IPS-NIHi11 (cell line): ENCODE measurements at regions not wholly inside any gene's neighbourhood (a gene's known extent, or its start where the extent isn't known, plus 50 kb on each side); places are given as distances from the start of the nearest gene placed in this dataset.
"Not testable (repeated sequence)": the region's sequence is repeated elsewhere in the genome, so short reads cannot be mapped to it uniquely, and the experiment has no call there.

Experiments used
- DNase-seq: peaks from one replicate; pipeline ENCODE4 v3.0.0; 2012; ENCODE audit warnings: mixed read lengths, low spot score

DNA sequence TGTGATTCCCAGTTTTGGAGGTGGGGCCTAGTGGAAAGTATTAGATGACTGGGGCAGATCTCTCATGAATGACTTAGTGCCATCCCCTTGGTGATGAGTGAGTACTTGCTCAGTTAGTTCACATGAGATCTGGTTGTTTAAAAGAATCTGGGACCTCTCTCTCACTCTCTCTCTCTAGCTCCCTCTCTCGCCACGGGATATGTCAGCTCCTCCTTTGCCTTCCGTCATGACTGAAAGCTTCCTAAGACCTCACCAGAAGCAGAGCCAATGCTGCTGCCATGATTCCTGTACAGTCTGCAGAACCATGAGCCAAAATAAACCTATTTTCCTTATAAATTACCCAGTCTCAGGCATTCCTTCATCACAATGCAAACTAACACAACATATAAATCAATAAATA, 176.7 kb downstream of the PRELID2 start:
- no peak for DNase-seq

DNA sequence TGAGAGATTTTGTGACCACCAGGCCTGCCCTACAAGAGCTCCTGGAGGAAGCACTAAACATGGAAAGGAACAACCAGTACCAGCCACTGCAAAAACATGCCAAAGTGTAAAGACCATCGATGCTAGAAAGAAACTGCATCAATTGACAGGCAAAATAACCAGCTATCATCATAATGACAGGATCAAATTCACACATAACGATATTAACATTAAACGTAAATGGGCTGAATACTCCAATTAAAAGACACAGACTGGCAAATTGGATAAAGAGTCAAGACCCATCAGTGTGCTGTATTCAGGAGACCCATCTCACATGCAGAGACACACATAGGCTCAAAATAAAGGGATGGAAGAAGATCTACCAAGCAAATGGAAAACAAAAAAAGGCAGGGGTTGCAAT, 182.4 kb downstream of the PRELID2 start:
- not testable (repeated sequence) for DNase-seq

DNA sequence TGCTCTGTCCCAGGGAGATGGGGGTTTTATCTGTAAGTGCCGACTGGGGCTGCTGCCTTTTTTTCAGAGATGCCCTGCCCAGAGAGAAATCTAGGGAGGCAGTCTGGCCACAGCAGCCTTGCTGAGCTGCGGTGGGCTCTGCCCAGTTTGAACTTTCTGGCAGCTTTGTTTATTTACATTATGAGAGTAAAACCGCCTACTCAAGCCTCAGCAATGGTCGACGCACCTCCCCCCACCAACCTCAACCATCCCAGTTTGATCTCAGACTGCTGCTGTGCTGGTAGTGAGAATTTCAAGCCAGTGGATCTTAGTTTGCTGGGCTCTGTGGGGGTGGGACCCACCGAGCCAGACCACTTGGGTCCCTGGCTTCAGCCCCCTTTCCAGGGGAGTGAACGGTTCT, 188.0 kb downstream of the PRELID2 start:
- DNase-seq: not testable (repeated sequence)

DNA sequence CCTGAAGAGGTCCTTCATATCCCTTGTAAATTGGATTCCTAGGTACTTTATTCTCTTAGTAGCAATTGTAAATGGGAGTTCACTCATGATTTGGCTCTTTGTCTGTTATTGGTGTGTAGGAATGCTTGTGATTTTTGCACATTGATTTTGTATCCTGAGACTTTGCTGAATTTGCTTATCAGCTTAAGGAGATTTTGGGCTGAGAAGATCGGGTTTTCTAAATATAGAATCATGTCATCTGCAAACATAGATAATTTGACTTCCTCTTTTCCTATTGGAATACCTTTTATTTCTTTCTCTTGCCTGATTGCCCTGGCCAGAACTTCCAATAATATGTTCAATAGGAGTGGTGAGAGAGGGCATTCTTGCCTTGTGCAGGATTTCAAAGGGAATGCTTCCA, 191.9 kb downstream of the PRELID2 start:
- DNase-seq: not testable (repeated sequence)

DNA sequence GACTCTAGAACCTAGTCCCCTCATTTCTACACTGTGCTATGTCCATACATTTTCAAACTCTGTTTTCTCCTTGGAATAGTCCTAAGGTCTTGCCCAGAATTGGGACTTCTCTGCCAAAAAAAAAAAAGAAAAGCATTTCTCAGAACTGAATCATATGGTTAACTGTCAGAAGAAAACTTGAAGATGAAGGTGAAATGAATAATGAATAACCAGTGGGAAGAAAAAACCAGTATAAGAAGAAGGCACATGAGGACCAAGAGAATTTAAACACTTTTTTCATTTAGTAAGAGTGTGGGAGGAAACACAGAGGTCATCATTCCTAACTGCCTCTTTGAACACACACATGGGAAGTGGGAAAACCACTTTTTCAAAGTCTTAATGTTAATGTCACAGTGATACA, 197.7 kb downstream of the PRELID2 start:
- no peak for DNase-seq

DNA sequence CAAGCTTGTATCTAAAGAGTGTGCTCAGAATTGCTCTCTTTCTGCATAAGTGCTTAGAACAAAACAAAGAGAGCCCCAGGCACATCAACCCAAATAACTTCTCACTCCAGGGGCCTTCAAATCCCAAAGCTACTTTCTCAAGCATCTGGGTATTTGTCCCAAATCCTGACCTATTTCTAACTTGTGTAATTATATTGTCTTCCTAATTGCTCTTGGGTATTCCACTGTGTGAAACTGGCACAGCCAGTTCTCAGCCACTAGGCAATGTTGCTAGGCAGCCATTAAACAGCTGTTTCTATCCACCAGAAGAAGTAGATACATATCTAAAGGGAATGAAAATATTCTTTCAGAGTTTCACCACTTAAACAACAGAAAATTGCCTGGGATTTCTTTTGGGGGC, 198.8 kb downstream of the PRELID2 start:
- no peak for DNase-seq

DNA sequence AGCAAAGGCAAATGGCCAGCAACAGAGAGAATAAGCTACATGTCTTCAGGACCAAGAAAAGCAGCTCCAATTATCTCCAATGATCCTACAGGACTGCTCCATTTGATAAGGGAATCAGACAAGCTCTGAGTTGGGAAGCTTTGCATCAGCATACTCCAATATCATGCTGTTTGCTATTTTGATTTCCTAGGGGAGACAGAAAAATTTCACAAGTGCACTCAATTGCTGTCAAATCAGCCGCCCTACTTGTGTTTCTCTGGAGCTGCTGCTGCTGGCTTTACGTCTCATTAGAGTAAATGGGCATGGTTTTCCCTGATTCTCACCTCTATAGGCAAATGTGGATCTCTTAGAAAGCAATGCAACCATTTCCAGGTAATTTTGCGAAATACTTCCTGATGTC, 201.7 kb downstream of the PRELID2 start:
- no peak for DNase-seq

DNA sequence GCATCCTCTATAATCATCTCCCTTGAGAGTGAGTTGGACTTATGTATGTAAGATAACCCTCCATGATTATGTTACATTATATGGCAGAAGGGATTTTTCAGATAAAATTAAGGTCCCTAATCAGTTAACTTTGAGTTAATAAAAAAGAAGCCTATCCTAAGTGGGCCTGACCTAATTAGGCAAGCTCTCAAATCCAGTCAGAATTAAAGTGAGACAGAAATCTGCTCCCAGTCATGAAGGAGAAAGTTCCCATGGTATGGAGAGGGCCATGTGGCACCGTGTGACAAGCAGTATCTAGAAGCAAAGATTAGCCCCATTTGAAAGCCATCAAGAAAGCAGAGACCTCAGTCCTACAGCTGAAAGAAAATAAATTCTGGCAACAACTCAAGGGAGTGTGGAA, 202.4 kb downstream of the PRELID2 start:
- no peak for DNase-seq

DNA sequence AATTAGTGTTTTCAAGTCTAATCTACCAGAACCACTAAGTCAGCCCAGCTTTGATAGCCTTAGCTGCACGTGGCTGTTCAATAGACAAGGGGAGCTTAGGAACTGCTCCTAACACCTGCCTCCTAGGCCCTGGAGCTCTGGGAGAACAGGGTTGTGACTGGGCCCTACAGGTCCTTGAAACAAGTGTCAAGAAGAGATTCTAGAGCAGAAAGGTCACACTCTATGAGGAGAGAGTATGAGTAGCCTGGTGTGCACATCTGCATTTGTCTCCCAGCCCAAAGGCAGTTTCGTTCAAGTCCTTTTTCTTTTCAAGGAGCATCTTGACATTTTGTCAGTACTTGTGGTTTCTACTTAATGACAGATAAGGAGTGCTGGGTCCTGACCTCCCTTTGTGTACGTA, 206.1 kb downstream of the PRELID2 start:
- no peak for DNase-seq

DNA sequence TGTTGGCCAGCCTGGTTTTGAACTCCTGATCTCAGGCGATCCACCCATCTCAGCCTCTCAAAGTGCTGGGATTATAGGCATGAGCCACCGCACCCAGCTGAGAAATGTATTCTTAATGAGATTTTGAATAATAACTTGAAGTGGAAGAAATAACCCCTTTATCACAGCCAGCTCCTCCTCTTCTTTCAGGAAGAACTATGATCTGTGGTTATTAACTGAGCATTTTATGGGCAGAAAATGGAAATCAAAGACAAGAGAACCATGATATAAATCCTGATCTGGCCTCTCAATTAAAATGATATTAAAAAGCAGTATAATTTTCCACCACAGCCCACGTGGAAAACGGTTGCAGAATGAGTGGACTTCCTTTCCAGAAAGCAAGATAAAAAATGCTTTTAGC, 206.6 kb downstream of the PRELID2 start:
- no peak for DNase-seq

DNA sequence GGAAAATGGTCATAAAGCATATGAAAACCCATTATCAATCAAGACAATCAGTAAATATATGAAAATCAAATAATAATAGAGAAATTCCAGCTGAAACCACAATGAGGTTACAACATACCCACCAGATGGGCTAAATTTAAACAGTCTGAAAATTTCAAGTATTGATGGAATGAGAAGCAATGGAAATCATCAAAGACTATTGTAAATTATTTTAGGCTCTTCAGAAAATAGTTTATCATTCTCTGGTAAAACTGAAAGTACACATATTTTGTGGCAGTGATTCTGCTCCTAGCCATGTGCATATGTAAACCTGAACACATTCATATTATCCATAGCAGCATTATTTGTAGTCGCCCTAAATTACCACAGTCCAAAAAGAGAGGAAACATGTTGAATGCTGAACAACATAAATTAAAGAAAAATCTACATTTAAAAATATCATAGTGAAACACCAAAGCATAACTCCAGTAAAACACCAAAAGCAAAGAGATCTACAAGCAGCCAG, 215.3 kb downstream of the PRELID2 start:
- DNase-seq: no peak

DNA sequence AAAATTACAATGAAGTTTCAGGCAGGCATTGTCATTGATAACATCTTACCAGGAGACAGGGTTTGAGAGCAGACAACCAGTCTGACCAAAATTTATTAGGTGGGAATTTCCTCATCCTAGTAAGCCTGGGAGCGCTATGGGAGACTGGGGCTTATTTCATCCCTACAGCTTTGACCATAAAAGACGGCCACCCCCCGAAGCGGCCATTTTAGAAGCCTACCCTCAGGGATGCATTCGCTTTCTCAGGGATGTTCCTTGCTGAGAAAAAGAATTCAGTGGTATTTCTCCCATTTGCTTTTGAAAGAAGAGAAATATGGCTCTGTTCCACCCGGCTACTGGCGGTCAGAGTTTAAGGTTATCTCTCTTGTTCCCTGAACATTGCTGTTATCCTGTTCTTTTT, 218.4 kb downstream of the PRELID2 start:
- DNase-seq: not testable (repeated sequence)

DNA sequence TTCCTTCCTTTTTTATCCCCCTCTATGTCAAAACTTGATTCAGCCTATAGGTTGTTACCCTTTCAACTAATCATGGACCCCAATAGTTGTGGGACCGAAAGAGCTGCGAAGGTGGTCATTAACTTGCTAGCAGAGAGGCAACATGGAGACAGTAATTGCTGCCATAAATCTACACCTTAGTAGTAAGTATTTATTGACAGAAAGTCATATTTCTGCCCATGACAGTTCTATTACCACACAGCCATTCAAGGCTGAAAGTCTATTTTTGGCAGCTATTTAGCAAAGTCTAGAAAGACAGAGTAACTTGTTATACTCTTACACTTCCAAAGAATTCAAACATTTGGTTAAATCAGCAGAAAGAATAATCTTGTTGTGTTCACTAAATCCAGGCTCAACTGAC, 236.2 kb downstream of the PRELID2 start:
- no peak for DNase-seq

DNA sequence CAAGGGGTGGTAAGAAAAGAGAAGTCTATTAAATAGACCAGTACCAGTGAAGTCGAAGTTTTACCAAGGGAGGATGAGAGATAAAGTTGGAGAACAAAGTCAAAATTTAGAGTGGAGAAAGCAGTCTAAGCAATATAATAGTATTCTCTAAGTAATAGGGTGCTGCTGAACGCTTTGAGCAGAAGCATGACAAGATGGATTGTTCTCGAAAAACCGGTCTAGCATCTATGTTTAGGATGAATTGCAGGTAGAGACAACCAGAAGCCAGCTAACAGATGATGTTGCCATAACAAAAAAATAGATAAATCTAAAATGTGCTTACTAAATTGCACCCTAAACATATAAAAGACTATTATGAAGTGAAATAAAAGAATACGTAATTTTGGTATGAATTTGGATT, 237.0 kb downstream of the PRELID2 start:
- DNase-seq: no peak

DNA sequence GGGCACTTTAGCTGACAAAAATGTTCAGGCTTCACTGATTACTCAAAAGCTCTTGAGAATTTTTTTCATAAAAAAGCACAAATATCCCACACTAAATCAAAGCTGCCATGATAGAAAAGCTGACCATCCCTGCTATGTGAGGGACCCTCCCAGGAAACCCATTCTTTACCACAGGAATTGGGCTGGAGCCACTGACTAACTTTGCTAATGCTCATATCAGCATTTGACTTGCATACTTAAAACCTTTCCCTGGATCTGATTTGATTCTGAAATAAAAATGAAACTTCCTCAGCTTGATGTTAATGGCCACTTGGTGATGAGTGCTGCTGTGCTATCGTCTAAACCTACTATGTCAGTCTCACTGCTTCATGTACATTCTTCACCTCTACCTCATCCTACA, 243.6 kb downstream of the PRELID2 start:
- no peak for DNase-seq

DNA sequence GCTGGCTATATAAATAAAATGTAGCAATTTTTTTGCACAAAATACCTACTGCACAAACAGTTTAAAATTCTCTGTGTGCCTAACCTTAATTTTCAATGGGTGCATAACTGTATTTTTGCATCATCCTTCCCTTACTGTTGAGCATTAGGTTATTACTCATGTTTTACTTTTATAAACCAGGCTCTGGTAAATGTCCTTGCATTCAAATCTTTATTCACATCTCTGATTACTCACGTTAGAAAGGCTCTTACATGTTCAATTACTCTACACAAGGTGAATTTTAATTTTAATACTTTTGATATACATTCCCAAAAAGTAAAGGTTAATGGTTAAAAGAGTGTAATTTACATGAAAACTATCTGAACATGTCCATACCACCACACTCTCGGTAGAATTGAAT, 246.1 kb downstream of the PRELID2 start:
- DNase-seq: no peak

DNA sequence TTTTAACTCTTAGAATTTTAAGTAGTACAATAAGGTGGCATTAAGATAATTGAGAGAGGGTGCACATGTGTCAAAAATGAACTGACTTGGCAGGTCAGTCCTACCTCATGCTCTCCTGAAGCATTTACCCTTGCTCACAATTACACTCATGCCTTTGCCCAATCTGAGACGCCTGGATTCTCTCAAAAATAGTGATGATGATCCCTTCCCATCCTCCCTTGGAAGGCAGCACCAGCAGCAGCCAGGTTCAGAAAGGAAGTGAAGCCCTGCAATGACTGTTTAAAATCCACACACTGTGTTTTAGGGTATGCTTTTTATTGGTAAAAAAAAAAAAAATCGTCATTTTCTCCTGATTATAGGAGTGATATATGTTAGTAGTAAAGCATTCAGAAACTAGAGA, 246.6 kb downstream of the PRELID2 start:
- DNase-seq: no peak

DNA sequence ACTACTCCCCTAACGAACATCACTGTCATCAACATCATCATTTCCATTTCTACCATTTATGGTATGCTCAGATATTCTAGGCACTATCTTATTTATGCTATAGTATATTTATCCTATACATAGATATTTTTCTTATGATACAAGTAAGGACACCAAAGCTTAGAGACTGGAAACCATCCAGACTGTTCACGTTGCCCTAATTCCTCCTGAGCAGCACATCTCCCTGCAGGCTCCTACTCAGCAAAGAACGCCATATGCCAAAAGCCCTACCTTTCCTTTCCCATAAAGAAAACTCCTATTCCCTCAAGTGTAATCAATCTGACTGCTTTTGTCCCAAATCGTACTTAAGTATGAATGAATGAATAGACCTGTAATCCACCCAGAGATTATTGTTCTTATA, 247.0 kb downstream of the PRELID2 start:
- DNase-seq: no peak

DNA sequence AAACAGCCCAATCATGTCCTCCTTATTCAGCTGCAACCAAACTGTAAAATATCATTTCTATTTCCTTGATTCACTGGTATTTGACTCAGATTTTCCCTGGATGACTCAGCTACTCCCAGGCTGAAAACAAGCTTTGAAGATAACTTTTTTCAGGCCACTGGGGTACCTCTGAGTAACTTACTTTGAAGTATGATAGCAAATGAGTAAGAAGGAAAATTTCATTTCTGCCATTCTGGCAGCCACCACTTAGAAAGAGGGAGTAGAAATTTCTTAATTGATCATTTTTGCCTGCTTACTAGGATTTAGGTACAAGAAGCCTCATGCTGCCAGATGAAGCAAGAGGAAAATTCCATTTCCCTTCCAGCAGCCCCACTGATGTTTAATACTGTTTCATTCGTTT, 247.4 kb downstream of the PRELID2 start:
- no peak for DNase-seq

DNA sequence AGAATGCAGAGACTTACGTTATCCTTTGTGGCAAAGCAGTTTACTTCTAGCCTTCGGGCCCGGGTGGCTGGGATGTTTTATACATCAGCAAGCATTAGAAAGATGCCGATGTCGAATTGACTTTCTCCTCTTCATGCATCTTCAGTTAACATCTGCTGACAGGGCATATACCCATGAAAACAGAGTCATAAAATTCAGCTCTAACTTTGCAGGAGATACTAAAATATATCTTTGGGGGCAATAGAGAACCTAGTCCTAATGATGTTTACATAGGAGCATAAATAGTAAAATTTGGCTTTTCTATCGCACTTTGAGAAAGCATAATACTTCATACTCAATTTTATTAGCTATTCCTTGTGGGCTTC, 247.9 kb downstream of the PRELID2 start:
- no peak for DNase-seq

DNA sequence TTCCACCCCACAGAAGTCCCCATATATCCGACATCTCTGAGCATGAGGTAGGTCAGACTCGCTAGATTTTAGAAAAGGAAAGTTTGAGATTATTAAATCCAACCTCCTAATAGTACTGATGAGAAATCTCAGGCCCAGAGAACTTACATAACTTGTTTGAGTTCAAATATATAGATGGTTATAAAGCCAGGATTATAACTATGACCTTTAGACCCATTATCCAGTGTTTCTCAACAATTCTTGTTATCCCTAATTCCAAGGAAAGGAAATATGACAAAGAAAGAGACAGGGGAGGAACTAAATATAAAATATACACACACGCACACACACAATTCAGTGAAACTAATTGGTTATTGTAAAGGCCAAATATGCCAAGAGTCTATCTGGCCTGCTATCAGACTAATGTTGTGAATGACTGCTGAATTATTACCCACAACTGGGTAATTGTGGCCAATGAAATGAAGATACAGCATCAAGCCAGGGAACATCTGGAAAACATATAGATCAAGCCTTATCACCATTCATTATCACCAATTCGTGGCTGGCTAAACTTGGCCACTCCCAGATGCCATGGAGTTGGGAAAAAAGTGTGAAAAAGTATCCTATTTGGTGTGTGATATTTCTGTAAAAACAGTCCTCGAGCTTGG, 248.4 kb downstream of the PRELID2 start:
- no peak for DNase-seq

DNA sequence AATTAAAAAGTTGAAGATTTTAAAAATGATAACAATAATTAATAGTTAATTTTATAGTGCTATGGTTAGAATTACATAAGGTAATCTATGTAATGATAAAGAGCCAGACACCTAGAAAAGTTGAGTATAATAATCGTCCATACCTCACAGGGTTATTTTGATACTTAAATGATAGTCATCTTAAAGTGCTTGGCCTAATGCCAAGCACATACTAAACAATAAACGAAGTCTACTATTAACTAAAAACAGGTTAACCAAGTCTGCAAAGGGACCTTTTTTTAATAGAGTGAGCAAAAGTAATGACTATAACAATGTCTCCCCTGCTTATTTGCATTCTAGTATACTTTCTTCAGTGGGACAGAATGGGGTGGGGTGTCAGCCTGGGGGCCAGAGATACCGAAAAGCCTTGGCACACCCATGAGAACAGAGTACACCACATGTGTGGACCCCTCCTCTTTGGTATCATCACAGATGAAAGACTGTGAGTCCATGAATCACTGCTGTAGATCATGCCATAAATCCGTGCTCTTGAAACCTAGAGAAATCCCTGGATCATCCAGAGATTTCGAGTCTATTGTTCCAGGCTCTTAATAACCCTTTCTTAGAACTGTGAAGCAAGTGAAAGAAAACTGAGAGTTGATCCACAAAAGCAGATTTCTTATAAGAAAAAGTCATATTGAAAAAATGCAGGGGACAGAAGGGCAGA, 249.5 kb downstream of the PRELID2 start:
- no peak for DNase-seq

DNA sequence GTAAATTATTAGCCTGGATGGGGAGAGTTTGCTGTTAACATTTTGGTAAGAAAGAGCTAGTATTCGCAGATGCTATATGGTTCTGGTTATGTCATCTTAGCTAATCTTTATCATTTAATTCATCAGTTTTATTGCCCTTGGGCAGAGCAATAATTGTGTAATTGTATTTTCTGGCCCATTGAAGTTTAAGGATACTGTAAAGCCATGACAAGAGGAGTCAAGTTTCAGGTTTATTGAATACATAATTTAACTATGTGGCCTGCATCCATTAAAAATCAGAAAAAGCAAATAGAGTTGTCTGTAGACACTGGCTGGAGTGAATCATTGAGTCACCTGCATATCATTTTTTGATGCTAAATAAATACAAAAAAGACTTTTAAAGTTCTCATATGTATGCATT, 255.8 kb downstream of the PRELID2 start:
- DNase-seq: no peak
